Panc1 (cell line): ENCODE measurements at regions not wholly inside any gene's neighbourhood (a gene's known extent, or its start where the extent isn't known, plus 50 kb on each side); places are given as distances from the start of the nearest gene placed in this dataset.
"Not testable (repeated sequence)": the region's sequence is repeated elsewhere in the genome, so short reads cannot be mapped to it uniquely, and the experiment has no call there.

Experiments used
- POLR2AphosphoS5 ChIP-seq: IDR thresholded peaks from 2 replicates; pipeline ENCODE4 v1.6.1; 2012; ENCODE audit warnings: mild to moderate bottlenecking, low read depth, low read length, moderate library complexity
- TF ChIP-seq, protein P1 (sequence below): fragments of 450-650 bp; IDR thresholded peaks from 2 replicates; pipeline ENCODE4 v1.5.1; 2017; ENCODE audit warnings: mild to moderate bottlenecking

DNA sequence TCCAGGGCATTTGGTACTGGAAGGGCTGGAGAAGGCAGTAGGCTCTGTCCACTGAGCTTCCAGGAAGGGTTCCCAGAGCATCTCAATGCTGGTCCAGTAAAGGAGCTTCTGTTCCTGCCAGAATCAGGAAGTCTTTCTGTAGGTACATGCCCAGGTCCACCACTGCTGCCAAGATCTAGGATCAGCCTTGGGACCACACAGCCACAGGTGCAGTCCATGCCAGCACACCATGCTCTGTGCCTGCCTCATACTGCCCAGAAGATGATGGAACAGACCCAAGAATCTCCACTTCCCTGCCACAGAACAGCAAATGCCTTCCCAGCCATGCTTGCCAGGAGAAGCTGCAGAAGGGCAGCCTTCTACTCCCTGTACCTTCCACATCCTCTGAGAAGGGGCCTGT lies 89.3 kb downstream of the CDRT15L2 start:
- not testable (repeated sequence) for TF ChIP-seq POLR2AphosphoS5
- TF ChIP-seq, protein P1, sequence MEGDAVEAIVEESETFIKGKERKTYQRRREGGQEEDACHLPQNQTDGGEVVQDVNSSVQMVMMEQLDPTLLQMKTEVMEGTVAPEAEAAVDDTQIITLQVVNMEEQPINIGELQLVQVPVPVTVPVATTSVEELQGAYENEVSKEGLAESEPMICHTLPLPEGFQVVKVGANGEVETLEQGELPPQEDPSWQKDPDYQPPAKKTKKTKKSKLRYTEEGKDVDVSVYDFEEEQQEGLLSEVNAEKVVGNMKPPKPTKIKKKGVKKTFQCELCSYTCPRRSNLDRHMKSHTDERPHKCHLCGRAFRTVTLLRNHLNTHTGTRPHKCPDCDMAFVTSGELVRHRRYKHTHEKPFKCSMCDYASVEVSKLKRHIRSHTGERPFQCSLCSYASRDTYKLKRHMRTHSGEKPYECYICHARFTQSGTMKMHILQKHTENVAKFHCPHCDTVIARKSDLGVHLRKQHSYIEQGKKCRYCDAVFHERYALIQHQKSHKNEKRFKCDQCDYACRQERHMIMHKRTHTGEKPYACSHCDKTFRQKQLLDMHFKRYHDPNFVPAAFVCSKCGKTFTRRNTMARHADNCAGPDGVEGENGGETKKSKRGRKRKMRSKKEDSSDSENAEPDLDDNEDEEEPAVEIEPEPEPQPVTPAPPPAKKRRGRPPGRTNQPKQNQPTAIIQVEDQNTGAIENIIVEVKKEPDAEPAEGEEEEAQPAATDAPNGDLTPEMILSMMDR = not testable (repeated sequence)
